ENCODE measurements at regions not wholly inside any gene's neighbourhood (a gene's known extent, or its start where the extent isn't known, plus 50 kb on each side); places are given as distances from the start of the nearest gene placed in this dataset.

GRCh38 chr10:118840071-118840775 is 85.5 kb upstream of the CACUL1 start:
- Histone ChIP-seq H3K27ac (ENCODE audit: low read depth, low read length) (no peak overlapping the region), H2AFZ (ENCODE audit: low read depth, low read length, severe bottlenecking) (no peak overlapping the region)
- TF ChIP-seq EZH2phosphoT487 (conservative IDR thresholded peaks at IDR 0.05; ENCODE audit: low read length) (no peak), CTCF (IDR thresholded peaks at IDR 0.05; ENCODE audit: insufficient read depth, low read length, poor library complexity, severe bottlenecking) (no peak)

GRCh38 chr10:118840776-118841468 is 86.2 kb upstream of the CACUL1 start:
- Histone ChIP-seq H3K4me2 (ENCODE audit: low read depth, low read length, poor library complexity, severe bottlenecking) (no peak overlapping the region), H3K9me2 (replicated peaks; ENCODE audit: insufficient read depth, low read length) (no peaks in the 10 kb centered on the region), H3K27ac (ENCODE audit: low read depth, low read length) (no peak overlapping the region), H2AFZ (ENCODE audit: low read depth, low read length, severe bottlenecking) (no peak overlapping the region), H3K36me3 (ENCODE audit: low read length) (no peaks in the 10 kb centered on the region), H3F3A (ENCODE audit: insufficient read depth) (no peaks in the 10 kb centered on the region), H3K9ac (ENCODE audit: low read length) (no peak overlapping the region), H3K27me3 (ENCODE audit: low read length) (no peaks in the 10 kb centered on the region), H4K20me1 (ENCODE audit: low read depth, low read length) (no peaks in the 10 kb centered on the region), H3K4me3 (ENCODE audit: insufficient read depth, low read length, poor library complexity, severe bottlenecking) (no peak overlapping the region), H3K9me3 (ENCODE audit: insufficient read depth, low read length) (no peaks in the 10 kb centered on the region), H3K79me2 (ENCODE audit: insufficient read depth, low read length) (no peaks in the 10 kb centered on the region)
- TF ChIP-seq CTCF (IDR thresholded peaks at IDR 0.05; ENCODE audit: insufficient read depth, low read length, poor library complexity, severe bottlenecking) (no peak), EZH2phosphoT487 (conservative IDR thresholded peaks at IDR 0.05; ENCODE audit: low read length) (no peak)

More at GRCh38 chr10:118840071-118840775, 85.5 kb upstream of the CACUL1 start:
- H3K9me3 ChIP-seq (ENCODE audit: insufficient read depth, low read length) = no peaks in the 10 kb centered on the region
- no peaks in the 10 kb centered on the region for H4K20me1 ChIP-seq (ENCODE audit: low read depth, low read length)
- no peak overlapping the region for H3K4me2 ChIP-seq (ENCODE audit: low read depth, low read length, poor library complexity, severe bottlenecking)
- no peaks in the 10 kb centered on the region for H3K9me2 ChIP-seq (replicated peaks; ENCODE audit: insufficient read depth, low read length)
- no peaks in the 10 kb centered on the region for H3K79me2 ChIP-seq (ENCODE audit: insufficient read depth, low read length)
- H3K27me3 ChIP-seq (ENCODE audit: low read length) = no peaks in the 10 kb centered on the region
- H3F3A ChIP-seq (ENCODE audit: insufficient read depth) = no peaks in the 10 kb centered on the region
- no peak overlapping the region for H3K4me3 ChIP-seq (ENCODE audit: insufficient read depth, low read length, poor library complexity, severe bottlenecking)
- no peaks in the 10 kb centered on the region for H3K36me3 ChIP-seq (ENCODE audit: low read length)
- no peak overlapping the region for H3K9ac ChIP-seq (ENCODE audit: low read length)

- Histone ChIP-seq H3K9me2 (replicated peaks; ENCODE audit: insufficient read depth, low read length) (no peaks in the 10 kb centered on the region), H3K79me2 (ENCODE audit: insufficient read depth, low read length) (no peaks in the 10 kb centered on the region), H3K4me2 (ENCODE audit: low read depth, low read length, poor library complexity, severe bottlenecking) (no peak overlapping the region), H3K36me3 (ENCODE audit: low read length) (no peaks in the 10 kb centered on the region), H4K20me1 (ENCODE audit: low read depth, low read length) (no peaks in the 10 kb centered on the region), H3K27ac (ENCODE audit: low read depth, low read length) (no peak overlapping the region), H3F3A (ENCODE audit: insufficient read depth) (no peaks in the 10 kb centered on the region), H3K9me3 (ENCODE audit: insufficient read depth, low read length) (no peaks in the 10 kb centered on the region), H3K27me3 (ENCODE audit: low read length) (no peaks in the 10 kb centered on the region), H3K9ac (ENCODE audit: low read length) (no peak overlapping the region), H3K4me3 (ENCODE audit: insufficient read depth, low read length, poor library complexity, severe bottlenecking) (no peak overlapping the region), H2AFZ (ENCODE audit: low read depth, low read length, severe bottlenecking) (no peak overlapping the region)
- TF ChIP-seq EZH2phosphoT487 (conservative IDR thresholded peaks at IDR 0.05; ENCODE audit: low read length) (no peak), CTCF (IDR thresholded peaks at IDR 0.05; ENCODE audit: insufficient read depth, low read length, poor library complexity, severe bottlenecking) (no peak)
Observed at GRCh38 chr10:118841881-118842605, 87.3 kb upstream of the CACUL1 start.

Measured in SU-DHL-6 (cell line).